Fibroblast of pulmonary artery (primary cell): ENCODE measurements at regions not wholly inside any gene's neighbourhood (a gene's known extent, or its start where the extent isn't known, plus 50 kb on each side); places are given as distances from the start of the nearest gene placed in this dataset.

Experiments used
- DNase-seq: peaks from one replicate; pipeline ENCODE4 v3.0.0-alpha.2; 2010; ENCODE audit warnings: low read depth
- H3K4me3 ChIP-seq: replicated peaks from 2 replicates; pipeline ENCODE4 v1.5.1; 2011; ENCODE audit warnings: low read depth, mild to moderate bottlenecking, control low read depth, low read length, moderate library complexity
- CTCF ChIP-seq: IDR thresholded peaks from 2 replicates; pipeline ENCODE4 v1.5.1; 2011; ENCODE audit warnings: mild to moderate bottlenecking, control low read depth, low read length, inconsistent platforms; ENCODE audit errors: missing control alignments

GRCh38 chr22:48250286-48250895 lies 1487.9 kb downstream of the TBC1D22A start:
- no peak for DNase-seq
- H3K4me3 ChIP-seq = no peak overlapping the region
- no peak for TF ChIP-seq CTCF

- TF ChIP-seq CTCF = no peak
- no peak overlapping the region for H3K4me3 ChIP-seq
- DNase-seq = no peak
These were observed 1487.3 kb downstream of the TBC1D22A start for GRCh38 chr22:48249713-48250268.

- H3K4me3 ChIP-seq = no peak overlapping the region
- DNase-seq = no peak
- TF ChIP-seq CTCF = no peak
These were observed 1486.5 kb downstream of the TBC1D22A start for GRCh38 chr22:48248901-48249455.

GRCh38 chr22:48247829-48248228 lies 1485.4 kb downstream of the TBC1D22A start:
- H3K4me3 ChIP-seq = no peak overlapping the region
- no peak for TF ChIP-seq CTCF
- DNase-seq = no peak

GRCh38 chr22:48245196-48245485 lies 1482.7 kb downstream of the TBC1D22A start:
- no peak for DNase-seq
- no peak overlapping the region for H3K4me3 ChIP-seq
- no peak for TF ChIP-seq CTCF

GRCh38 chr22:48244388-48245195 lies 1482.1 kb downstream of the TBC1D22A start:
- no peak for DNase-seq
- no peak overlapping the region for H3K4me3 ChIP-seq
- no peak for TF ChIP-seq CTCF
